Amniotic epithelial cell (primary cell): ENCODE measurements at regions not wholly inside any gene's neighbourhood (a gene's known extent, or its start where the extent isn't known, plus 50 kb on each side); places are given as distances from the start of the nearest gene placed in this dataset.
A peak's percentile ranks its signal among the peaks of the same experiment; 100 is the strongest.

Experiments
- DNase-seq: peaks from one replicate; pipeline ENCODE4 v3.0.0-alpha.2; 2010; ENCODE audit warnings: low read depth

GRCh38 chr15:39427705-39428104, 153.2 kb upstream of the THBS1 start:
- no peak for DNase-seq

GRCh38 chr15:39429898-39430357, 151.0 kb upstream of the THBS1 start:
- DNase-seq: peak; percentile 98

- no peak for DNase-seq
Observed at GRCh38 chr15:39430389-39430788, 150.5 kb upstream of the THBS1 start.

- DNase-seq: peak; percentile 53
Observed at GRCh38 chr15:39431376-39431775, 149.5 kb upstream of the THBS1 start.

DNA sequence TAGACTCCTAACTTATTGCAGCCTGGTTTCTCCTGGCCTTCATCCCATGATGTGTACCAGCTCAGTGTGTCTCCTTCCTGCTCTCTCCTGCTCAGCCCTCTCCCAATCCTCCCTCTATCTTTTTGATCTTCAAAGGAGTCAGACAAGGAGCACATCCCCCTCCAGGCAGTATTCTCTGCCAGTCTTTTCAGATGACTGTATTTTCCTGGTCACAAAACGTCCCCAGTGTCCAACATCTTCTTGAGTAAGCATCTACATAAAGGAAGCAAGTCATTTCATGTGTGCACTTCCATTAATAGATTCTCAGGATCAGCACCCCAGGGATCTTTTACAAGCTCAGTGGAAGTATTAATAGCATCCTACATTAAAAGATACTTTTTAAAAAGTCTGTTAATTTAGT, 148.9 kb upstream of the THBS1 start:
- DNase-seq: no peak

DNA sequence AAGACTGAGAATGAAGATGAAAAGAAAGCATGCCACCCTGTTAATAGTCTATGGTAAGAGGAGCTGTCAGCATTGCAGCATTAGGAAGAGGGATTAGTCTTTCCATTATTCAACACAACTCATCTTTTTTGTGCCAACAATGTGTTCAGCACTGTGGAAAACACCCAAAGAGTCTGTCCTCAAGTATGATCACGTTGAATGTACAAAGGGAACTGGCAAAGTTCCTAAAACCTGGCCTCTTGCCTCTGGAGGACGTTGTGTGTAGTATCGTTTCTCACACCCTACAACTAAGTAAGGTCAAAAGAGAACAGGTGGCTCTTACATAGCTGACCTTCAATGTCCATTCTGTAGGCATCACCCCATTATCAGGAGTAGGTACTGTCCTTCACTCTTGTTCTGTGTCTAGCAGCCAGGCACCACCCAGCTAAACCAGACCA, 147.9 kb upstream of the THBS1 start:
- no peak for DNase-seq

- DNase-seq: no peak
Observed at GRCh38 chr15:39433376-39433775, 147.5 kb upstream of the THBS1 start.

DNA sequence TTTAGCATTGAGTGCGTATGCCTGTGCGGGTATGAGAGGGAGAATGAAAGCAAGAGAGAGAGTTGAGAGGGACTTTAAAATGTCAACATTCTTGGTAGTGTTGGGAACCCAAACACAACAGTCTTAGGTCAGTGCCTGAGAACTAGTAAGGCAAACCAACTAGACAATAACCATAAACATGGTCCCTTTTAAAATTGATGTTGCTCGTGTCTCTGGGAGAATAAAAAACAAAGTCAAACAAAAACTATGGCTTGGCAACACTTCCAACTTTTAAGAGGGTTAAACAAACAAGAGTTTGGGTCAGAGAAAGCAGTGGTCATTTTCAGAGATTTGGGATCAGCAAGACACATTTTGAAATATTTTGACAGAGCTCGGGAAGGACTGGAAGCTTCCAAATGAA, 146.7 kb upstream of the THBS1 start:
- no peak for DNase-seq

DNA sequence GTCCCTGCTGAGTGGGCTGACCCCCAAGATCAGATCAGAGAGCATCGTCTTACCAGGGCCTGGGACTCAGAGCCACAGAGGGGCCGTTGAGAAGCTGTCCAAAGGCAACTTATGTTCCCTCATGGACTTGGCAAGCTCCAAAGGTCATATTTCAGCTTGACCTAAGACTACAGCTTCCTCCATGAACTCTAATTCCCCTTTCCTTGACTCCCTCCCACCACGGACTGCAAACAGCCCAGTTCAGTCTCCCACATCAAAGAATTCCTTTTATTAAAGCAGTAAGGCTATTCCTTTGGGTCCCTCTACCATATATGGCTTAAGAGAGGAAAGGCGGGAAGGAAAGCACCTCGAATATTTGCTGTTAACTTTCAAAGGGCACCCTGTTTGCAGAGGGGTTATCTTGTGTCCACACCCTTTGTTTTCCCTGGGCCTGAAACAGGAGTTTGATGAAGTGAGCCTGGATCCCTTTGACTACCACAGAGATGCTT, 146.1 kb upstream of the THBS1 start:
- DNase-seq: no peak

GRCh38 chr15:39435244-39435643, 145.6 kb upstream of the THBS1 start:
- DNase-seq: no peak

DNA sequence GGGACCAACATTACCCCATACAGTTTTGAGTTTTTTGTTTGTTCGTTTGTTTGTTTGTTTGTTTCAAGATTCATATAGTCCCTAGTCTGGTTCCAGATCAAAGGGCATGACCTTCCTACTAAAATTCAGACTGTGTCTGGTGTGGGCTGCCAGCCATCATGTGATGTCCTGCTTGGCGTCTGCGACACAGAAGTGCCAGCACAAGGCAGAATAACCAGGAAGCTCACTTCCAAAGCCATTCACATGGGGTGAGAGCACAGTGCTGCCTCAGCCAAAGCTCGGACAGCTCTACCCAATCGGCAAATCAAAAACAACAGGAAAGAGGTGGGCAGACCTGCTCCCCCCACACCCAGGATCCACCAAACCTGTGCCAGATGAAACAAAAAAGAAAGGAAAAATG, 142.6 kb upstream of the THBS1 start:
- DNase-seq: no peak

DNA sequence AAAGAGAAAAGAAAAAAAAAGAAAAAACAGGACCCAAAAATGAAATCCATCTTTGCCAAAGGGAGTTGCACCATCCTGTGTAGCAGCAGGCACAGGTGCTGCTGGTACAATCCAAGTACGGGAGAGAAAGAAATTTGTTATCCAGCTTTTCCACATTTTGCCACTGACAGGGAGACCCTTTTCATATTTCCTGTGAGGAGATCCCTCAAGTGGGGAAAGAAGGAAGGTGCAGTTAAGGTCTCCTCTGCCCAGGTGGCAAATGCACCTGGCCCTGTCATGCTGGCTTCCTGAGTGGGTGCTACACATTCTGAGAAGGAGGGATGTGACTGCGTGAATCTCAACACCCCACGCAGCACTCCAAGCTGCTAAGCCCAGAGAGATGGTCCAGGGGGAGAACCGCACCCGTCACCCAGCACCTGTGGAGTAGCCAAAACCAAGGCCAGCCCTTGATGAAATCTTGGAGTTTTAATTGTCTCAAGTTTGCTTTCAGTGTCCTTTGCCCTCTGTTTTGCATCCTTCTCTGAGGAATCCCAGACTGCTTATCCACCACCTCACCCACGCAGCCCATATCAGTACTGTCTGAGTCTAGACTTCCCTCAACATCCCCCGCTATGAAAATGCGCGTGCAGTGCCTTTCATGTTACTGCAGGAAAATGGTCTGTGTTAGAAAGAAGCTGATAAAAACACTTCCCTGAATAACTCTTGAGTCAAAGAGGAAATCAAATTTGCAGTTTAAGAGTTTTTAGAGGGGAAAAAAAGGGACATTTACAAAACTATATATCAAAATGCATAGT, 141.9 kb upstream of the THBS1 start:
- peak; percentile 90 for DNase-seq

DNA sequence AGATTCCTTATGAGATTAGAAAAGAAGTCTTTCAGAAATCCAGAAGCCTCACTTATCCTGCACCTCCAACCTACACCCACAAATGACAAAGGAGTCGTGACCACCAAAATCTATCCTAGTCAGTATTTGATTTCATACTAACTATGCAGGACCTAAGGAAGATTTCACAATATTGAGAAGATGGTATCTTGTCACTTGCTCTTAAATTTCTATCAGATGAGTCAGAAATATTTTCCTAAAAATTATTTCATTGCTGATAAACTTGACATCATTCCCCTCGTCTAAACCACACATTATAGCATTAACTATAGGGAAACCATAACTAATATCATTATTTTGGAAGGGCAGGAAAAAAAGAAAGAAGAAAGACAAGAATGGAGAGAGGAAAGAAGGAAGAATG, 138.0 kb upstream of the THBS1 start:
- no peak for DNase-seq

GRCh38 chr15:39443659-39444219, 137.1 kb upstream of the THBS1 start:
- no peak for DNase-seq

DNA sequence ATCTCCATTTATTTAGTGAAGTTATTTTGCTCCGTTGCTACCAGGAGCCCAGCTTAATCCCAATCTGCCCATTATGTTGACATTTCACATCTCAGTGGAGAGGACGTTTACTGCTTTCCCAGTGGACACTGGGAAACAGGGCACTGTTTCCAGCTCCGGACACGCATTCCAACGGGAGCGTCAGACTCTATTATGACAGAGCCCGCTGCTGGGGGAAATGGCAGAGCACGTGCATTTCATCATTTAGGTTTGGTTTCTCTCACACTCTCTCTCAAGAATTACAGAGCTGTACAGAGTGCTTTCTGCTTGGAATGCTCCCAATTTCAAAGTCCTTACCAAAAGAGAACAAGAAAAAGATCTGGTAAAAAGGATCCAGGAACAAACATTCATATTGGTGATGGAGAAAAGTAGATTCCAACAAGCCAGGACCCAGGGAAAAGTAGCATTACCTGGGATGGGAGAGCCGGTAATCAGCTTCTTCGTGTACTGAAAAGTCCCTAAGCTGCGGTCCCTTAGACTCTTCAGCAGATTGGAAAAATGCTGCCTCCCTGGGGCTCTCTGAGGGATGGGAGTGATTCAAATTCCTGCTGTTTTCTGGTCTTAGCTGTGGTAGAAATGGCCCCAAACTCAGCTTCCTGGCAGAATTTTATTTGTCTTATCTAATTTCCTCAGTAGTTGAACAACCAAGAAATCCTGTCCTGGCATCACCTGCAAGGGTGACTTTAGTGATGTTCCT, 136.0 kb upstream of the THBS1 start:
- peak; percentile 22 for DNase-seq

GRCh38 chr15:39445931-39446330, 134.9 kb upstream of the THBS1 start:
- no peak for DNase-seq

DNA sequence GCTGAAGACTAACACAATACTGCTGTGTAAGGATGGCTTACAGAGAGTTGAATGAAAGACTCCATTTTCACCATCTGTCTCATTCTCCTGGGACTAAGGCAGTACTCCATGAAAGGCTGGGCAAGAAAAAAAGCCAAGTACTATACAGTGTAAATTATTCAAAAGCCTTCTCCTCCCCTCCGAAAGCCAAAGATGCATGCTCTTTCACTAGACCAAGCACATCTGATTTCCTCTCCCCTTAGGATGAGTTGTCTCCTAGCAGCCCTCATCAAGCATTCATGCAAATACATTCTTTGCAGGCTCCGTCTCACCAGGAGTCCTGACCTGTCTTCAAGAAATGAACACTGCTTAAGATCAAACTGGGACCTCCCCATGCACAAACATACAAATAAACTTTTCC, 133.5 kb upstream of the THBS1 start:
- no peak for DNase-seq

- no peak for DNase-seq
Observed at GRCh38 chr15:39447881-39448280, 133.0 kb upstream of the THBS1 start.

GRCh38 chr15:39448409-39448808, 132.5 kb upstream of the THBS1 start:
- no peak for DNase-seq

GRCh38 chr15:39451121-39451688, 129.7 kb upstream of the THBS1 start:
- DNase-seq: no peak

DNA sequence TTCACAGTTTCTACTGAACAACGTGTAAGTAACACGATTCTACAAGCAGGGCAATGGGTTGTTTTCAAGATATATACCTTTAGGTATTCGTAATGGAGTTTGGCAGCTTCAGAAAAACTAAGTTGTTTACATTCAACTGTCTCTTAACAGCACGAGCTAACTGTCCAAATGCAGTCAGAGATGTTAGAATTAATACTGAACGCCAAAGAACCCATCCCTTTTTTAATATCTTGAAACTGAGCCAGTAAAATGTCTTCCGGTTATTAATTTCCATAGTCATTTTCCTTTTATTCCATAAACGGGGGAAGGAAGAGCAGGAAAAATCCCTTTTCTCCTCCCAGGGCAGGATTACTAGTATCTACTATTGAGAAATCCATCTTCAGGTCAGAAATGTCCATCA, 129.0 kb upstream of the THBS1 start:
- DNase-seq: no peak

DNA sequence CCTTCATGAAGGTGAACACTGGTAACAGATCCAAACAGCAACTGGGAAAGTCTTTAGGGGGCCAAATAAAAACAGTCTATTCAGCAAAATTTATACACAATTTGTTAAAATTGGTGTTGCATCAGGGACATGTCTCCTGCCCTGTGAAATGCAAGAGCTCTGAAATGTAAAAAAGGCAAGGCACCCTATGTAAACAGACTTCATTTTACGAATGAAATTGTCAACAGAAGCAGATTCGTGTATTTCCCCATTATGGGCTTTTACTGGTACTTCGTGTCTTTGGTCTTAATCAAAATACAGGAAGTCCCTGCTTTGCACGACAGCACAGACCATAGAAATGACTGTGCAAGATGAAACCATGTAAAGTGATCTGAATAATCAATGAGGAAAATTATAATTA, 127.3 kb upstream of the THBS1 start:
- no peak for DNase-seq
